DND-41 (cell line): ENCODE measurements at regions not wholly inside any gene's neighbourhood (a gene's known extent, or its start where the extent isn't known, plus 50 kb on each side); places are given as distances from the start of the nearest gene placed in this dataset.

ENCODE experiments used
- ATAC-seq: fragments of 200-7000 bp; cut with Tn5 transposase; 3 replicates; pipeline ENCODE4 v1.9.1; 2021; ENCODE audit warnings: low read depth; ENCODE audit not compliant: insufficient read depth
- DNase-seq: peaks from one replicate; pipeline ENCODE4 v3.0.0-alpha.2; 2020
- H2AFZ ChIP-seq: 2 replicates; pipeline ENCODE4 v1.6.0; 2012; ENCODE audit warnings: low read depth, low read length
- H3K27ac ChIP-seq: 2 replicates; pipeline ENCODE4 v1.5.1; 2012; ENCODE audit warnings: low read length, inconsistent platforms
- H3K27me3 ChIP-seq: fragments of 200-600 bp; sonication (generic); 2 replicates; pipeline ENCODE4 v1.6.0; 2012; ENCODE audit warnings: low read length, mild to moderate bottlenecking, inconsistent platforms; ENCODE audit not compliant: insufficient read depth, poor library complexity
- H3K36me3 ChIP-seq: 2 replicates; pipeline ENCODE4 v1.5.1; 2012; ENCODE audit warnings: low read length, inconsistent platforms; ENCODE audit not compliant: insufficient read depth
- H3K4me1 ChIP-seq: 2 replicates; pipeline ENCODE4 v1.5.1; 2012; ENCODE audit warnings: mild to moderate bottlenecking, low read length; ENCODE audit not compliant: insufficient read depth
- H3K4me2 ChIP-seq: 2 replicates; pipeline ENCODE4 v1.6.0; 2012; ENCODE audit warnings: mild to moderate bottlenecking, moderate library complexity, low read length, inconsistent platforms; ENCODE audit not compliant: insufficient read depth
- H3K4me3 ChIP-seq, 2 experiments: fragments of 200-600 bp in 1 of 2; shearing (Covaris generic) in 1 of 2; 2 replicates each; pipeline ENCODE4 v1.5.1; 2012 to 2016; ENCODE audit warnings: inconsistent platforms in 2 of 2, low read length in 2 of 2, mild to moderate bottlenecking in 2 of 2, low read depth in 1 of 2, moderate library complexity in 1 of 2
- H3K79me2 ChIP-seq: 2 replicates; pipeline ENCODE4 v1.6.0; 2012; ENCODE audit warnings: low read length, inconsistent platforms; ENCODE audit not compliant: insufficient read depth
- H3K9ac ChIP-seq: 2 replicates; pipeline ENCODE4 v1.6.0; 2012; ENCODE audit warnings: low read depth, mild to moderate bottlenecking, inconsistent platforms, low read length, moderate library complexity
- H3K9me3 ChIP-seq: 2 replicates; pipeline ENCODE4 v1.5.1; 2012; ENCODE audit warnings: low read length, moderate library complexity, mild to moderate bottlenecking, inconsistent platforms; ENCODE audit not compliant: insufficient read depth, severe bottlenecking
- H4K20me1 ChIP-seq: 2 replicates; pipeline ENCODE4 v1.6.0; 2012; ENCODE audit warnings: low read length; ENCODE audit not compliant: insufficient read depth
- EZH2 ChIP-seq: IDR thresholded peaks from 3 replicates; pipeline ENCODE4 v1.6.1; 2012; ENCODE audit warnings: borderline replicate concordance, low read depth, mild to moderate bottlenecking, moderate library complexity, low read length, inconsistent platforms; ENCODE audit not compliant: severe bottlenecking
- TF ChIP-seq, protein P1 (sequence below): IDR thresholded peaks from 2 replicates; pipeline ENCODE4 v1.5.1; 2012; ENCODE audit warnings: borderline replicate concordance, low read length, moderate library complexity, mild to moderate bottlenecking; ENCODE audit not compliant: poor library complexity, severe bottlenecking; ENCODE audit errors: extremely low read depth

DNA sequence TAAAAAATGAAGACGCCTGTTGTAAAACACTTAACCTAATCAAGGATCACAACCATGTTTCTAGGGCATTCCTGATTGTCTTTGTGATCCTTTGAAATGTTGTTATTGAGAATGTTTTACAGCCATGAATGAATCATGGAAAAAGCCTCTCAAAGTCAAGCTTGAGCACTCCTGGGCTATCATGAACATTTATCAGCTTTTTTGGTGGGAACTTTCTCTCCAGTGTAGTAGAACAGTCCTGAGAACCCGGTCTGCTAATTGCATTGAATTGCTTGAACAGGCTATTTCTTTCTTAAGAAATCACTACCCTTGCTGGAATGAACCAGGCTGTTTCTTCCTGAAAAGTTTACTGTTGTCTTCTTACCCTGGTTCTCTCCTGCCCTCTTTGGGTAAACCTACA is 516.5 kb downstream of the FGF9 start:
- Histone ChIP-seq H4K20me1 (no peaks in the 10 kb centered on the region), H3K9me3 (no peaks in the 10 kb centered on the region), H3K4me3 (no peak overlapping the region), H3K27ac (no peak overlapping the region), H3K4me1 (no peaks in the 10 kb centered on the region), H2AFZ (no peak overlapping the region), H3K4me2 (no peak overlapping the region), H3K79me2 (no peaks in the 10 kb centered on the region), H3K27me3 (peaks cover 4% of the 10 kb centered on the region), H3K36me3 (no peaks in the 10 kb centered on the region), H3K9ac (no peak overlapping the region)
- no peak for ATAC-seq
- no peak for DNase-seq
- no peak for TF ChIP-seq EZH2
- TF ChIP-seq, protein P1, sequence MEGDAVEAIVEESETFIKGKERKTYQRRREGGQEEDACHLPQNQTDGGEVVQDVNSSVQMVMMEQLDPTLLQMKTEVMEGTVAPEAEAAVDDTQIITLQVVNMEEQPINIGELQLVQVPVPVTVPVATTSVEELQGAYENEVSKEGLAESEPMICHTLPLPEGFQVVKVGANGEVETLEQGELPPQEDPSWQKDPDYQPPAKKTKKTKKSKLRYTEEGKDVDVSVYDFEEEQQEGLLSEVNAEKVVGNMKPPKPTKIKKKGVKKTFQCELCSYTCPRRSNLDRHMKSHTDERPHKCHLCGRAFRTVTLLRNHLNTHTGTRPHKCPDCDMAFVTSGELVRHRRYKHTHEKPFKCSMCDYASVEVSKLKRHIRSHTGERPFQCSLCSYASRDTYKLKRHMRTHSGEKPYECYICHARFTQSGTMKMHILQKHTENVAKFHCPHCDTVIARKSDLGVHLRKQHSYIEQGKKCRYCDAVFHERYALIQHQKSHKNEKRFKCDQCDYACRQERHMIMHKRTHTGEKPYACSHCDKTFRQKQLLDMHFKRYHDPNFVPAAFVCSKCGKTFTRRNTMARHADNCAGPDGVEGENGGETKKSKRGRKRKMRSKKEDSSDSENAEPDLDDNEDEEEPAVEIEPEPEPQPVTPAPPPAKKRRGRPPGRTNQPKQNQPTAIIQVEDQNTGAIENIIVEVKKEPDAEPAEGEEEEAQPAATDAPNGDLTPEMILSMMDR, result no peak

DNA sequence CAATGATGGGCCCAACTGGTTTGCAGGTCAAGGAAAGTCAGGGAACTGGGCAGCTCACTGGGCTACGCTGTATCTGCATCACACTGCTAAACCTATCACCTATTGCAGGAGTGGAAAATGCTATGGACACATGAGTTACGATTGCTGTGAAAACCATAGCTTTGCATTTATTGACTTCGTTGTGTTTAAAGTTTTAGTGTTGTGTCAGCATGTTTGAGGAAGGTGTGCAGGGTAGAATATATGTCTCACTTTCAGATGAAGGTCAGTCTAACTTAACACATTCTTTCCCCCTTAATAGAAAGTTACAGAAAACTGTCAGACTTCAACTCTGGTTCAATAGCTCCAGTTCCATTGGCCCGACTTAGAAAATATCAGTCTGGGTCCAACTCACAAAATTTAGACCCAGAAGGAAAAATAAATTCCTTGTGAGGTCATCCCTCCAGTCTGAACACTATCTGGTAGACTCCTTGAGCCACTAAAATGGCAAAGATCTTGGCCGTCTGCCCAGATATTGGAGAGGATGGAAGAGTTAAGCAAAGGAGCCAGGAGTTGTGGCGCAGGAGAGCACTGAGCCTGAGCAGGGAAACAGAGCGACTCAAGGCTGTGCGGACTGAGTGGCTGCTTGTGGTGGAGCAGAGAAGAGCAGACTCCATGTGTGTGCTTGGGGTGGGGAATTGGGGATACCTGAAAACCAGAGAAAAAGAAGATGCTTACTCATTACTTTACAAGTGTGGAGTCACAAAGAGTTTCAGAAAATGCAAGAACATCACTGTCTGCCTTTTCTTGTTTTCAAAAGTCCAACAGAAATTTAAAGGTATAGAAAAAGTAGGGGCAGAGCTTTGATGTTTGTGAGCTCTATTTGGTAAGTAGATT is 518.5 kb downstream of the FGF9 start:
- Histone ChIP-seq H3K27me3 (peaks cover 4% of the 10 kb centered on the region), H3K9ac (no peak overlapping the region), H3K79me2 (no peaks in the 10 kb centered on the region), H2AFZ (no peak overlapping the region), H3K27ac (no peak overlapping the region), H3K4me3 (no peak overlapping the region), H3K9me3 (no peaks in the 10 kb centered on the region), H3K36me3 (no peaks in the 10 kb centered on the region), H4K20me1 (no peaks in the 10 kb centered on the region), H3K4me2 (no peak overlapping the region), H3K4me1 (no peaks in the 10 kb centered on the region)
- DNase-seq (no peak), ATAC-seq (no peak)
- TF ChIP-seq, protein P1, result no peak
- no peak for TF ChIP-seq EZH2

DNA sequence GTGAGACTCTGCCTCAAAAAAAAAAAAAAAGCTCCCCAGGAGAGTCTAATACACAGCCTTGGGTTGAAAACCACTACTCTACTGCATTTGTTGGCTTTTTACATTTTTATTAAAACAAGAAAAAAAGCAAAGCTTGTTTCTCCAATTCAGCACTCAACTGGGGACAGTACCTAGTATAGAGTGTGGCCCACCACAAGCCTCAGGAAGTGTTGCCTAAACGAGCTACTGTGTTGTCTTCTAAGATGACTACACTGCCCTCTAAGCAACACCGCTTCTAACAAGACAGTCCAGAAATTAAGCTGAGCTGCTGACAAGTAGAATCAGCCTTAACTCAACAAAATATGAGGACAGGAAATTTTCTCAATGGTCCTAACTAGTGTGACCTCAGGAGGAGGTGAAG is 522.2 kb downstream of the FGF9 start:
- Histone ChIP-seq H3K4me2 (no peak overlapping the region), H3K9me3 (no peaks in the 10 kb centered on the region), H3K4me1 (no peaks in the 10 kb centered on the region), H3K4me3 (no peak overlapping the region), H3K36me3 (no peaks in the 10 kb centered on the region), H3K9ac (no peak overlapping the region), H3K27ac (no peak overlapping the region), H2AFZ (no peak overlapping the region), H4K20me1 (no peaks in the 10 kb centered on the region), H3K27me3 (peaks cover 4% of the 10 kb centered on the region), H3K79me2 (no peaks in the 10 kb centered on the region)
- no peak for ATAC-seq
- no peak for TF ChIP-seq EZH2
- TF ChIP-seq, protein P1, result no peak
- no peak for DNase-seq
